ENCODE measurements at regions not wholly inside any gene's neighbourhood (a gene's known extent, or its start where the extent isn't known, plus 50 kb on each side); places are given as distances from the start of the nearest gene placed in this dataset.

DNA sequence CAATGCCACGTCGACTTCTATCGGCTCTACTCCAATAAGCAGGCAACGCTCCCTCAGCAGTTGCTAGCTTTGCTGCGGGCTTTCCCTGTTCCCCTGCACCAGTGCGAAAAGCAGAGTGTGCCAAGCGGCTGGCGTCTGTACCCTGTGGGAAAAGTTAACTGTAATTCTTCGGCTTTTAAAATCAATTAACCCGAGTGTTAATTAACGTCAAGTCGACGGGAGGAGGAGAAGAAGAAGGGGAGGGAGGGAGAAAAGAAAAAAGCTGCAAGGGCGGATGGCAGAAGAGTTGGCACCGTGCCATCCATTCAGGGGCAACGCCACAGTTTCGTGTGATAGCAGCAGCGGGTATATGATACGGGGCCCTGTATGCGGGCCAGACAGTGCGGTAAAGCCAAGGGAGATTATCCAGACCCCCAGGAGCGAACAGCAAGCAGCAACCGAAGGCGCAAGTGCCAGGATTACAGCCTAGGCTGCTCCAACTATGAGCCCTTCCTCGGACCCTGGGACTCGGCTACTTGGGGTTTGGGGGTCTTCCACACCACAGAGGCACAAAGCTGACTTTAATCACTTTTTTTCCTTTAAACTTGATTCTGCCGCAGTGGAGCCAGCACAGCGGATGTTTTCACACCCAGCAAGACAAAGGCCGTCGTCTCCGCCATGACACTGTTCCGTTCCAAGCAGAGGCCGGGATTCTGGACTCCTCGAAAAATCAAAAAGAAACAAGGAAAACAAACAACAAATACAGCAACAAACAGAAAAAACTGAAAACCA is 253.8 kb upstream of the PMFBP1 start:
- DNase-seq (ENCODE audit: extremely low spot score): no peak
- TF ChIP-seq POLR2AphosphoS5 (IDR thresholded peaks at IDR 0.05) (no peak), EP300 (IDR thresholded peaks at IDR 0.05) (no peak), POLR2A (IDR thresholded peaks at IDR 0.05; ENCODE audit: low read depth) (no peak)
- TF ChIP-seq, protein P1, sequence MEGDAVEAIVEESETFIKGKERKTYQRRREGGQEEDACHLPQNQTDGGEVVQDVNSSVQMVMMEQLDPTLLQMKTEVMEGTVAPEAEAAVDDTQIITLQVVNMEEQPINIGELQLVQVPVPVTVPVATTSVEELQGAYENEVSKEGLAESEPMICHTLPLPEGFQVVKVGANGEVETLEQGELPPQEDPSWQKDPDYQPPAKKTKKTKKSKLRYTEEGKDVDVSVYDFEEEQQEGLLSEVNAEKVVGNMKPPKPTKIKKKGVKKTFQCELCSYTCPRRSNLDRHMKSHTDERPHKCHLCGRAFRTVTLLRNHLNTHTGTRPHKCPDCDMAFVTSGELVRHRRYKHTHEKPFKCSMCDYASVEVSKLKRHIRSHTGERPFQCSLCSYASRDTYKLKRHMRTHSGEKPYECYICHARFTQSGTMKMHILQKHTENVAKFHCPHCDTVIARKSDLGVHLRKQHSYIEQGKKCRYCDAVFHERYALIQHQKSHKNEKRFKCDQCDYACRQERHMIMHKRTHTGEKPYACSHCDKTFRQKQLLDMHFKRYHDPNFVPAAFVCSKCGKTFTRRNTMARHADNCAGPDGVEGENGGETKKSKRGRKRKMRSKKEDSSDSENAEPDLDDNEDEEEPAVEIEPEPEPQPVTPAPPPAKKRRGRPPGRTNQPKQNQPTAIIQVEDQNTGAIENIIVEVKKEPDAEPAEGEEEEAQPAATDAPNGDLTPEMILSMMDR (IDR thresholded peaks at IDR 0.05): no peak
- Histone ChIP-seq H3K36me3 (no peaks in the 10 kb centered on the region), H3K4me1 (no peaks in the 10 kb centered on the region), H3K27me3 (no peaks in the 10 kb centered on the region), H3K9me3 (peaks cover 0 to 15% (median 6%) of the 10 kb centered on the region in 4 donors), H3K4me3 (no peak overlapping the region), H3K27ac (replicated peaks in 1 of 4) (no peak overlapping the region)
- 88% methylated on average over 33 of the region's 34 CpGs for WGBS
- intact Hi-C loops (cut with DNase I): no loop called here

DNA sequence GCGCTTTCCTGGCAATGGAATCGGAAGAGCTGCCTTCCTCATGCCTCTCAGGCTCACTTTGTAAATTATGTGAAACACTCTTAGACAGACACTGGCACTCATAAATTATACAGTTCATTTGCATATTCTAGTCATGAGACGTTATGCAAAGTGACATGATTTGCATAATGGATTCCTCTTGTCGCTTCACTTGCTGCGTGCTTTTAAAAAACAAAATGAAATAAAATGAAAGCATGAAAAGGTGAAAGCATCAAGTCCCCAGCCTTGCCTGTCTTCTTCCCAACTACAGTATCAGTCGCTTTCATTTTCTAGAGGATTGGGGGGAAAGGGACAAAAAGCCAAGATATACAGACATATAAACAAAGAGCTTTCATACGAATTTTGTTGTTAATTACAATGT is 252.8 kb upstream of the PMFBP1 start:
- Histone ChIP-seq H3K9me3 (peaks cover 0 to 21% (median 7%) of the 10 kb centered on the region in 4 donors), H3K36me3 (no peaks in the 10 kb centered on the region), H3K4me3 (no peak overlapping the region), H3K27me3 (no peaks in the 10 kb centered on the region), H3K4me1 (no peaks in the 10 kb centered on the region), H3K27ac (replicated peaks in 1 of 4) (no peak overlapping the region)
- 87% methylated on average over 7 of the region's 7 CpGs for WGBS
- intact Hi-C loops (cut with DNase I): no loop called here
- DNase-seq (ENCODE audit: extremely low spot score): no peak
- no peak for TF ChIP-seq POLR2AphosphoS5 (IDR thresholded peaks at IDR 0.05)
- TF ChIP-seq EP300 (IDR thresholded peaks at IDR 0.05): no peak
- TF ChIP-seq, protein P1 (IDR thresholded peaks at IDR 0.05): no peak
- TF ChIP-seq POLR2A (IDR thresholded peaks at IDR 0.05; ENCODE audit: low read depth): no peak

DNA sequence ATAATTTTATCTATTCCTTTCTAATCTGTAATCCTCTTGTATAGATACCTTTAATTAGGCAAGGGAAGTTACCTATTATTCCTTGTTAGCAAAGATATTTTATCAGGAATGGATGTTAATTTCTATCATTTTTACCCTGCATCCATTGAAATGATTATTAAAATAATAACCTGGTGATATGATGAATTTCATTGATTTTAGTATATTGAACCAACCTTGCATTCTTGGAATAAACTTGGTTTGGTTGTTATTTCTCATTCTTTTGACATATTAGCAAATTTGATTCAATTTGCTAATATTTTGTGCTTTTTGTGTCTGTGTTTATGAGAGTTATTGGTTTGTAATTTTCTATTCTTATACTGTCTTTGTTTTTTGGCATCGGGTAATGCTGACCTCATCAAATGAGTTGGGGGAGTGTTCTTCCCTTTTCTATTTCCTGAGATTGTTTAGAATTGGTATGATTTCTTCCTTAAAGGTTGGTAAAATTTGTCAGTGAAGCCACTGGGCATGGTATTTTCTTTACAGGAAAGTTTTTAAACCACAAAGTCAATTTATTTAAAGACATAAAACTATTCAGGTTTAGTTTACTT is 250.4 kb upstream of the PMFBP1 start:
- no peak overlapping the region for H3K4me3 ChIP-seq
- intact Hi-C loops (cut with DNase I): no loop called here
- no peak overlapping the region for H3K27ac ChIP-seq (replicated peaks in 1 of 4)
- no peaks in the 10 kb centered on the region for H3K4me1 ChIP-seq
- H3K27me3 ChIP-seq: no peaks in the 10 kb centered on the region
- peaks cover 0 to 33% (median 13%) of the 10 kb centered on the region in 4 donors for H3K9me3 ChIP-seq
- TF ChIP-seq POLR2A (IDR thresholded peaks at IDR 0.05; ENCODE audit: low read depth) (no peak), EP300 (IDR thresholded peaks at IDR 0.05) (no peak), POLR2AphosphoS5 (IDR thresholded peaks at IDR 0.05) (no peak)
- TF ChIP-seq, protein P1 (IDR thresholded peaks at IDR 0.05): no peak
- no peak for DNase-seq (ENCODE audit: extremely low spot score)
- H3K36me3 ChIP-seq: no peaks in the 10 kb centered on the region
- 91% methylated on average over 1 of the region's 1 CpG for WGBS

DNA sequence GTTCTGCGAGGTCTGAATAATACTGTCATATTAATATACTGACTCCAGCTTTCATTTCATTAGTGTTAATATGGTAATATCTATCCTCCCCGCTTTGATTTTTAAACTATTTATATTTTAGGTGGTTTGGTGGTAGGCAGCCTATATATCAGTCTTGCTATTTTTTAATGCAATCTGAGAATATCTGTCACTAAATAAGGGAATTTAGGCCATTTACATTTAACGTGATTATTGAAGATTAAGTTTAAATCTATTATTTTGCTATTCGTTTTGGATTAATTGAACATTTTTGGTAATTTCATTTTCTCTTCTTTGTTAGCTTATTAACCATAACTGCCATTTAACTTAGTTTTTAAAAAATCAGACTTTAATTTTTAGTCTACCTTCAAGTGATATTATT is 247.7 kb upstream of the PMFBP1 start:
- no peaks in the 10 kb centered on the region for H3K4me1 ChIP-seq
- intact Hi-C loops (cut with DNase I): no loop called here
- TF ChIP-seq POLR2A (IDR thresholded peaks at IDR 0.05; ENCODE audit: low read depth): no peak
- no peak for TF ChIP-seq POLR2AphosphoS5 (IDR thresholded peaks at IDR 0.05)
- TF ChIP-seq, protein P1 (IDR thresholded peaks at IDR 0.05): no peak
- no peak for TF ChIP-seq EP300 (IDR thresholded peaks at IDR 0.05)
- no peak overlapping the region for H3K4me3 ChIP-seq
- peaks cover 0 to 33% (median 13%) of the 10 kb centered on the region in 4 donors for H3K9me3 ChIP-seq
- H3K27ac ChIP-seq (replicated peaks in 1 of 4): no peak overlapping the region
- DNase-seq (ENCODE audit: extremely low spot score): no peak
- no peaks in the 10 kb centered on the region for H3K27me3 ChIP-seq
- no peaks in the 10 kb centered on the region for H3K36me3 ChIP-seq
- 95% methylated on average over 4 of the region's 4 CpGs for WGBS

Data from esophagus muscularis mucosa (tissue), 4 donors.